ENCODE measurements at regions not wholly inside any gene's neighbourhood (a gene's known extent, or its start where the extent isn't known, plus 50 kb on each side); places are given as distances from the start of the nearest gene placed in this dataset.

DNA sequence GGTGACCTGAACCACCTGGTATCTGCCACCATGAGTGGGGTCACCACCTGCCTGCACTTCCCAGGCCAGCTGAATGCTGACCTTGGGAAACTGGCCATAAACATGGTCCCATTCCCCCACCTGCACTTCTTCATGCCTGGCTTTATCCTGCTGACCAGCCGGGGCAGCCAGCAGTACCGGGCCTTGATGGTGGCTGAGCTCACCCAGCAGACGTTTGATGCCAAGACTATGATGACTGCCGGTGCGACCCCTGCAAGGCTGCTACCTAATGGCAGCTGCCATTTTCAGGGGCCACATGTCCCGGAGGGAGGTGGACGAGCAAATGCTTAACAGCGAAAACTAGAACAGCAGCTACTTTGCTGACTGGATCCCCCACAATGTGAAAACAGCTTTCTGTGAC is 67.5 kb upstream of the FAM241A start:
- Histone ChIP-seq H3K56ac (replicated peaks; ENCODE audit: insufficient read length, low read depth, low read length) (no peak overlapping the region), H3K27ac (ENCODE audit: low read depth, low read length) (no peak overlapping the region), H3K36me3 (ENCODE audit: control insufficient read depth in 2 of 4, insufficient read depth in 4 of 4, low read length in 3 of 4) (no peaks in the 10 kb centered on the region), H2BK120ac (replicated peaks; ENCODE audit: low read depth, low read length) (no peak overlapping the region), H4K91ac (replicated peaks; ENCODE audit: insufficient read length, low read length) (no peak overlapping the region), H3K4me3 (ENCODE audit: extremely low read depth in 1 of 4, insufficient read depth in 2 of 4, low read depth in 3 of 4, low read length in 4 of 4) (no peak overlapping the region), H4K8ac (ENCODE audit: extremely low read depth, insufficient read depth, low read length) (no peak overlapping the region), H2AK5ac (ENCODE audit: low read depth, low read length) (no peak overlapping the region), H3K4ac (replicated peaks; ENCODE audit: insufficient read length, low read depth, low read length) (no peak overlapping the region), H2BK12ac (ENCODE audit: low read depth, low read length) (no peak overlapping the region), H3K4me2 (ENCODE audit: insufficient read depth in 1 of 2, low read depth in 2 of 2, low read length in 2 of 2) (no peak overlapping the region), H2AFZ (ENCODE audit: low read length) (no peak overlapping the region), H3K18ac (ENCODE audit: extremely low read depth, low read length) (no peak overlapping the region), H3K9ac (replicated peaks in 1 of 4; ENCODE audit: extremely low read depth in 1 of 4, low read depth in 3 of 4, low read length in 3 of 4) (no peak overlapping the region), H4K5ac (ENCODE audit: insufficient read length, low read depth, low read length) (no peak overlapping the region), H4K20me1 (replicated peaks in 1 of 2; ENCODE audit: control insufficient read depth in 1 of 2, insufficient read depth in 2 of 2, low read length in 2 of 2) (no peaks in the 10 kb centered on the region), H3K79me1 (ENCODE audit: low read depth, low read length) (no peaks in the 10 kb centered on the region), H2BK15ac (ENCODE audit: low read length) (no peak overlapping the region), H2BK5ac (ENCODE audit: low read depth, low read length) (no peak overlapping the region), H3K23ac (ENCODE audit: insufficient read length) (no peak overlapping the region), H2BK20ac (ENCODE audit: low read length) (no peak overlapping the region), H3K4me1 (replicated peaks in 1 of 4; ENCODE audit: control insufficient read depth in 3 of 4, insufficient read depth in 4 of 4, low read length in 3 of 4) (peaks cover 0 to 2% (median 0%) of the 10 kb centered on the region in 4 experiments; a peak in 1 of 7 replicates), H3K79me2 (ENCODE audit: control insufficient read depth in 1 of 2, insufficient read depth in 2 of 2, low read length in 2 of 2) (no peaks in the 10 kb centered on the region), H3K27me3 (replicated peaks in 1 of 4; ENCODE audit: control insufficient read depth in 3 of 4, extremely low read depth in 1 of 4, insufficient read depth in 3 of 4, low read length in 3 of 4) (no peaks in the 10 kb centered on the region), H3K14ac (ENCODE audit: insufficient read length) (no peak overlapping the region), H3K9me3 (ENCODE audit: insufficient read depth in 2 of 2, low read depth in 1 of 2, low read length in 1 of 2) (peaks cover 0 to 3% of the 10 kb centered on the region in 2 experiments; a peak in 1 of 4 replicates), H3K23me2 (ENCODE audit: low read depth, low read length) (no peaks in the 10 kb centered on the region)
- CTCF ChIA-PET (ENCODE audit: partially characterized antibody) = interaction anchor here (0.6 to 3.0 kb wide), 7 partner anchors 14 to 335 kb away, joined by 3 to 8 read pairs (median 3); no protein-coding TSS in a partner anchor
- DNase-seq (ENCODE audit: low read depth in 1 of 2, low spot score in 2 of 2) = no peak
- 89% methylated on average over 8 of the region's 8 CpGs; no CpG with 5 or more reads in 1 of the 2 experiments for WGBS, 2 experiments (ENCODE audit: extremely low coverage in 1 of 2, insufficient coverage in 1 of 2, insufficient read length in 1 of 2, insufficient replicate concordance in 2 of 2, low coverage in 1 of 2, low lambda C conversion rate in 2 of 2, missing lambda C conversion rate in 1 of 2)
- FAIRE-seq = no peak
- POLR2A ChIA-PET (ENCODE audit: partially characterized antibody) = interaction anchor here (1.2 to 1.9 kb wide), 2 partner anchors 9 to 22 kb away, joined by 3 to 7 read pairs; no protein-coding TSS in a partner anchor
